ENCODE measurements at regions not wholly inside any gene's neighbourhood (a gene's known extent, or its start where the extent isn't known, plus 50 kb on each side); places are given as distances from the start of the nearest gene placed in this dataset.
"Not testable (repeated sequence)": the region's sequence is repeated elsewhere in the genome, so short reads cannot be mapped to it uniquely, and the experiment has no call there.

GRCh38 chr14:104250175-104250574 is 111.8 kb downstream of the KIF26A start:
- DNase-seq (ENCODE audit: low spot score): no peak

GRCh38 chr14:104252256-104253215 is 114.1 kb downstream of the KIF26A start:
- no peak for DNase-seq (ENCODE audit: low spot score)

GRCh38 chr14:104253223-104253822 is 114.9 kb downstream of the KIF26A start:
- no peak for DNase-seq (ENCODE audit: low spot score)

GRCh38 chr14:104253901-104254353 is 115.5 kb downstream of the KIF26A start:
- no peak for DNase-seq (ENCODE audit: low spot score)

- no peak for DNase-seq (ENCODE audit: low spot score)
These were observed 116.5 kb downstream of the KIF26A start for GRCh38 chr14:104254735-104255400.

GRCh38 chr14:104256025-104256424 is 117.6 kb downstream of the KIF26A start:
- DNase-seq (ENCODE audit: low spot score): no peak

GRCh38 chr14:104262515-104263514 is 124.4 kb downstream of the KIF26A start:
- no peak for DNase-seq (ENCODE audit: low spot score)

- DNase-seq (ENCODE audit: low spot score): no peak
These were observed 125.4 kb downstream of the KIF26A start for GRCh38 chr14:104263675-104264358.

- DNase-seq (ENCODE audit: low spot score): no peak
These were observed 126.3 kb downstream of the KIF26A start for GRCh38 chr14:104264495-104265265.

- DNase-seq (ENCODE audit: low spot score): no peak
These were observed 127.7 kb downstream of the KIF26A start for GRCh38 chr14:104265918-104266630.

- DNase-seq (ENCODE audit: low spot score): no peak
These were observed 128.5 kb downstream of the KIF26A start for GRCh38 chr14:104266631-104267575.

GRCh38 chr14:104267895-104268294 is 129.5 kb downstream of the KIF26A start:
- no peak for DNase-seq (ENCODE audit: low spot score)

- no peak for DNase-seq (ENCODE audit: low spot score)
These were observed 129.9 kb downstream of the KIF26A start for GRCh38 chr14:104268295-104268694.

- no peak for DNase-seq (ENCODE audit: low spot score)
These were observed 130.5 kb downstream of the KIF26A start for GRCh38 chr14:104268725-104269436.

GRCh38 chr14:104269511-104270241 is 131.3 kb downstream of the KIF26A start:
- DNase-seq (ENCODE audit: low spot score): not testable (repeated sequence)

GRCh38 chr14:104271391-104271790 is 133.0 kb downstream of the KIF26A start:
- DNase-seq (ENCODE audit: low spot score): no peak

- DNase-seq (ENCODE audit: low spot score): no peak
These were observed 136.4 kb downstream of the KIF26A start for GRCh38 chr14:104274806-104275205.

All from CD4-positive, alpha-beta T cell treated with Interleukin-6 at 100 ng/mL for 8 hours (primary cell).